Inflammatory macrophage (primary cell): ENCODE measurements at regions not wholly inside any gene's neighbourhood (a gene's known extent, or its start where the extent isn't known, plus 50 kb on each side); places are given as distances from the start of the nearest gene placed in this dataset.

Source experiments
- DNase-seq, 2 donors: peaks; one replicate each; pipeline ENCODE4 v3.0.0-alpha.2; 2020 to 2022

DNA sequence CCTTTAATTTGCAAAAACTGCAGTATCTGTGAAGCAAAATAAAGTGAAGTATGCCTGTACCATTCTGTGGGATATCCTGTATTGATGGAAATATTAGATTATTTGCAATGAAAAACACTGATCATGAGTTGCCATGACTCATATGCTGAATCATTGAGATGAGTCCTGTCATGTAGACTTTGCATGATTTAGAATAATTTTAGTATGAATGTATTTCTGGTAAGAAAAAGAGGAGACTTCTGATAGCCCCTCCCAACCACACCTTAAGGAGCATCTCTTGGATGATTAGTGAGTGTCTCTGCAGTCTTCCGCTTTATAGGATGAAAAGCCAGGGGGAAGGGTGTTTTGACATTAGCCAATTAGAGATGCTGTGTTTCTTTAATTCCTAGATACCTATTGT lies 55.2 kb upstream of the PTGS2 start:
- no peak for DNase-seq

DNA sequence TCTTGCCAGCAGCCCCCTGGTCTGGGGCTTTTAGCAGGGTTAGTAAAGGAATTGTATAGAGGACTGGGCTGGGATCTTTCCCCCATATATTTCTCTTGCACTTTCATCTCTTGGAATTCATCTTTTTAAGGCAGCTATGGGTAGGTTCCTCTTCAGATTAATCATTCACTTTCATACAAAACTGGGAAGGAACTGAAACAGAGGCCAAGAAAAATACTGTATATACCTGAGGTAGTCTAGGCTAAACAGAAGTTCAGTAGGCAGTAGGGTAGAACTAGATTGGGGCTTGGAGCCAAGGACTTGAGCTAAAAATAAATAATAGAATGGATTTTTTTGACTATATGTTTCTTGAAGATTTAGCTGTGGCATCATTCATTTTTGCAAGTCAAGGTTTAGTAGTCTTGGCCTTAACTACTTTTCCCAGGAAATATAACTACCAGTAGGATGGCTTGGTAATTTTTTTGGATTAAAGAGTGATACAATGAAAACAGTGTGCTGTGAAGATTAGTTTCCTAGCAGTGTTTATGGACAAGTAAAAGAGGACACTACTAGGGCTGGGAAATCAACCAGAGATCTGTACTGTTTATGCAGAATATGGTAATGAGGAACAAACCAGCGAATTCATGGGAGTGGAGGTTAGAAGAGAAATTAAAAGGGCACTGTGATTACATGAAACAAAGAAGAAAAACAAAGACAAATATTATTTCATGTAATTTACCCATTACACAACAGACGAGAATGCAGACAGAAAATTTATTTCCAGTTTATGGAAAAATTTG lies 50.9 kb upstream of the PTGS2 start:
- no peak for DNase-seq
